Stimulated activated CD8-positive, alpha-beta memory T cell treated with anti-CD3 and anti-CD28 coated beads, Interleukin-2, amount 100 ng/mL, for 1 hour (primary cell): ENCODE measurements at regions not wholly inside any gene's neighbourhood (a gene's known extent, or its start where the extent isn't known, plus 50 kb on each side); places are given as distances from the start of the nearest gene placed in this dataset.

ENCODE experiments used
- DNase-seq, 2 donors: peaks; one replicate each; pipeline ENCODE4 v3.0.0-alpha.2; 2020; ENCODE audit warnings: low read depth in 2 of 2

DNA sequence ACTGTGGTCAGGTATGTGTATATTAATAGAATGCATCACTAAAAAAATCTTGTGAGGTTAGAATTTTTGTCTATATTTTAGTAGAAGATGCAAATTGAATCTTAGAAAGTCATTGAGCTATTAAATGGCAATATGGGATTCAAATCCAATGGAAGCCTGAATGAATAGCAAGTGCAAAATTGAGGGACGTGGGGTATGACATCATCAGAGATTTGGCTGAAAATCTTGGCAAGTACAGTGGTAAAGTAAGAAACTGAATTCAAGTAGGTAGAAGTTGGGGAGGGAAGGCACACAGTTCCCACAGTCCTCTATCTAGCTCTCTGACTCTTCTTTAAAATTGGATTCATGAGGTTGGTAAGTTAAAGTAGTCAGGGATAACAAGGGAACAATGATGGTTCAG, 97.4 kb upstream of the SSTR1 start:
- no peak for DNase-seq

DNA sequence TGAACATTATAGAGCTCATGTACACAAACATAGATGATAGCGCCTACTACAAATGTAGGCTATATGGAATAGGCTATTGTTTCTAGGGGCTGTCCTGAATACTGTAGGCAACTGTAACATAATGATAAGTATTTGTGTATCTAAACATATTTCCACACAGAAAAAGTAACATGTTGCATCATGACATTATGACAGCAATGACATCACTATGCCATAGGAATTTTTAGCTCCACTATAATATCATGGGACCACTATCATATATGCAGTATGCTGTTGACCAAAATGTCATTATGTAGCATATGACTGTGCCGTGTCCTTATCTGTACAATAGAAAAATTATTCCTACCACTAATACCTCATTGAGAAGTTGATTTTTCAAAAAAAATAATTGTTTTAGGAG, 96.7 kb upstream of the SSTR1 start:
- DNase-seq, result no peak

DNA sequence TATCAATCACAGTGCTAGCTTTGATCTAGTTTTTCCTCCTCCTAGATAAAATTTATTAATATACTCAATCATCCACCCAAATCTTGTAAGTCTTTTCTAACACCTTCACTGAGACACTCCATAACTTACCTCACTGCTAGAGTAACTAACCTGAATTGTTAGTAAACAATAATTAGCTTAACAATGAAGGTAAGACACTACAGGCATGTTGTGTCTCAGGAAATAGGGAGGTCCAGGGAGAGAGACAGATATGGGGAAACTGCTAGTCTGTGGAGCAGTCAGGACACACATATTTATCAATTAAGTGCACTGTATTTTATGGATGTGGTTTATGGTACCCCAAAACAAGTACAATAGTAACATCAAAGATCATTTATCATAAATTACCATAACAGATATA, 94.2 kb upstream of the SSTR1 start:
- no peak for DNase-seq

DNA sequence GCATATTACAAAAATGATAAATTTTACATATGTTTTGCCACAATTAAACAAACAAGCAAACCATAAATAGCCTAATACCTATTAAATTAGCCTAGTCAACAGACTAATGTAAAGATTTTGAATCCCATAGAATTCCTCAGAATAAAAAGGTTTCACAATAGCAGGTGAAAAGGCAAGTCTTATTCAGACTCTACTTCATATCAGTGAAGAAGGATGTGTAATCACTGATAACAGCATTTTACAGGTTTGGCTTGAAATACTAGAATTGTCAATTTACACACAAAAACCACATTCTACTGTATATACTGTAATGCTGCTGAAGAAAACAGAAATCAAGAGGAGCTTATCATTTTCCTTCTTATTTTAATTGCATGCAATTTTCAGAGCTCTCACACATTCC, 90.8 kb upstream of the SSTR1 start:
- no peak for DNase-seq

DNA sequence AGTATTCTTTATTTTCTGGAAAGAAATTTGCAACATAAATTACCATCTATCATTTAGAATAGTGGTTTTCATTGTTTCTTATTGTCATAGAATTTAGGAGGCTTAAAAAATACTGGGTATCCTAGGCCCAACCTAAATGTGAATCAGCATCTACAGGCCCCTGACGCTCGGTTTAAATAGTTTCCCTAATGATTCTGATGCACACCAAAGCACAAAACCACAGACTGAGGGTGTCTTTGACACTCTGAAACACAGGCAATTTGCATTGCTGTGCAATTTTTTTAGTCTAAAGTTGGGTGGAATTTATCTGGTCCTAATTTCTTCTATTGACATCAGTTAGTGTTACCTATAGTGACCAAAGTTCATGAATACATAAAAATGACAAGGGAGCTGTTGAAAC, 87.6 kb upstream of the SSTR1 start:
- DNase-seq, result no peak

DNA sequence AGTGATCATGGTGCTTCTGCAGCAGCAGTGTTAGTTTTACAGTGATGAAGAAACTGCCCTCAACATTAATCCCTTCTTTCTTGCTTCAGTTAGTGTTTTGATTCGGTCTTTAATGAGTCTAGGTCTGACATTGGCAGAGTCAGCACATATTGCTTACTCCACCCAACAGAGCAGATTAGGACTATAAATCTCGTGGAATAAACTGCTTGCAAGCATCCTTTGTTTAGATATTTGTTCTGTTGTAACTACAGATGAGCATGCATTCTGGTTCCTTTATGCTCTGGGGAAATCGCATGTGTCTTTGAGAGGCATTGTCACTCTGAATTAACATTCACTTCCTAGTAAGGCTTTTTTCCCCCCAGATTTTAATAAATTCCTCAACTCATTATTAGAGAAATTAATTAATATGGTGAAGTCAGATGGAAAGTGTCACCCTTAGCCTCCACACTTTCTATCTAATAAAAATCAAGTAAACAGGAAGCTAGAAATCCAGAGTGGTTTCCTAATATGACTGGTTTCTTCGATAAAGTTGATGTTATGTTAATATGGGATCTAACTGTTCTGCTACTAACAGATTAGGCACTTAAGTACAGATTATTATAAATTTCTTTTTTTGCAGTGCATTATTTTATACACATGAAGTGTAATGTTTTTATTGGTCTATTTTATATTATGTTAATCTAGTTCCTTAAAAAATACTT, 86.2 kb upstream of the SSTR1 start:
- DNase-seq, result no peak

DNA sequence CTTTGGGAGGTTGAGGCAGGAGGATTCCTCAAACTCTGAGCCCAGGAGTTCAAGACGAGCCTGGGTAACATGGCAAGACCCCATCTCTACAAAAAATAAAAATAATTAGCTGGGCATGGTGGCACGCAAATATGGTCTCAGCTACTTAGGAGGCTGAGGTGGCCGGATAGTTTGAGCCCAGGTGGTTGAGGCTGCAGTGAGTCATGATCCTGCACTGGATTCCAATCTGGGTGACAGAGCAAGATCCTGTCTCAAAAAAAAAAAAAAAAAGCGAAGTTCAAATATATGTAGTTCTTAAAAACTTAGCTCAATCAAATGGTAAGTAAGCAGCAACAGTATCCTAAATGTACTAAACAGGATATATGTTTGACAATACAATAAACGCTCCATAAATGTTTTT, 85.5 kb upstream of the SSTR1 start:
- DNase-seq, result no peak

DNA sequence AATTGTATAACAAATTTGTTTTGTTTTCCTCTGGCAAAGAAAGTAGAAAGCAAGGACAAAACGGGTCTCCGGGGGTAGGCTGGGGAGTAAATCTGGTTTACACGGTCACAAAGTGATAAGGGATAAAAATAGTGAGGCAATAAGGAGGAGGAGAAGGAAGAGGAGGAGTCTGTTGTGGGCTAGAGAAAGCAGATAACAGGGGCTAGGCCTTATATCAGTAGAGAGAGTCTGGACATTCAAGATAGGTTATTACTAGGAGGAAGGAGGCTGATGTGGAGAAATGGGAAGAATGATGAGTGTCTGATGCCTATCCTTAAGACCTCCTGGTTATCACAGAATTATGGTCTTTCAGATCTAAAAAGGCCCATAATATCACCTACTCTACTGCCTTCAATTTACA, 83.2 kb upstream of the SSTR1 start:
- no peak for DNase-seq

DNA sequence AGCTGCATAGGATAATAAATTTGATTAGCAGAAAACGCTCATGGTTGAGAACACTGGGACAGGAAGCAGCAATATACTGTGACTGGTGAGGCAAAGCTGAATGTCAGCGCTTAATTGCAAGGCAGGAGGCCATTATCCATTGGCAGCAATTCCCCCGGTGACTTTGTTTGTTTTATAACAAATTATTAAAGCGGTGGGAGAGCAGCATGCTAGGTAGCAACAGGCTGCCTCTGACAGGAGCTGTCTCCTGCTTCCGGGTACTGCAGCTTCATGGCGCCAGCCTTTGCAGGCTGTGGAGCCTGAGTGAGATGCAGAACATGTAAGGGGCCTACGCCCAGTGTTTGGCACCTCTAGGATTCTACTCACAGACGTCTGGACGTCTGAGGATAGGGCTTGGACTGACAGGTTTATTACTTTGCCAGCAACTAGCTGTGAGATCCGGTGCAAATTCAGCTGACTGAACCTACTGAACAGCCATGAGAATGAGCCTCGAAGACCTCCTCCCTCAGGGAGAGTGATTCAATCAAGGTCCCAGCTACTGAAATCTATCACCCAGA, 82.1 kb upstream of the SSTR1 start:
- DNase-seq, result no peak

DNA sequence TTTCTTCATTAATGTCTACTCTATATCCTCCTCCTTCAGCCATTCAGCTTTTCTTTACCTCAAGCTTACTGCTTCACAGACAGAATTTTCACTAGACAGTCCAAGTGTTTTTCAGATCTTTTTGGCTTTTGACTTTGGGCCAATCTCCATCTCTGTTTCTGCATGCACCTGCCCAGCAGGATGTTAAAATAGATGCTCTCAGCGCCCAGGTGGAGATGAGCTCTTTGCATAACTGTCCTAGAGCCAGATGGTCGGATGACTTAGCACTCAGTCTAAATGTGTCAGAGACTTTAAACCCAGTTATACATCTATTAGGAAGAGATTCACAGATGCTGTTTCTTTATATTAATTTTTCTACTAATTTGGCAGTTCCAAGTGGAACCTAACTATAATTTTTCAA, 80.3 kb upstream of the SSTR1 start:
- DNase-seq, result no peak

DNA sequence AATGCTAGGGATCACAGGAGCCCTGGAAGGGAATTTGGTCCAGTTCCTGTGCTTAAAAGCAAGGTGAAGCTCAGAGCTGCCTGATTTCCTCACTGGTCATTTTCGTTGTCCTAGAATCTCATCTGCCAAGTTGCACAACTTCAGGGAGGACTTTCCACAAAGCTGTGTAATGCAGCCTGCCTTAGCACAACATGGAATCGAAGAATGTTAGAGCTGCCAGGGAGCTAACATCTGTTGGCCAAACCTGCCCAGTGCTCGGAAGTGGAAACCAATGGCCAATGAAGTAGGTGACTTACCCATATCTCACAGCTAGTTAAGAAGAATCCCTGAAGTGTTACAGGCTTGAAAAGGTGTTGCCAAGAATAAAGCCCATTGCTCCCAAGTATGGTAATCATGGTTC, 79.9 kb upstream of the SSTR1 start:
- DNase-seq, result no peak

DNA sequence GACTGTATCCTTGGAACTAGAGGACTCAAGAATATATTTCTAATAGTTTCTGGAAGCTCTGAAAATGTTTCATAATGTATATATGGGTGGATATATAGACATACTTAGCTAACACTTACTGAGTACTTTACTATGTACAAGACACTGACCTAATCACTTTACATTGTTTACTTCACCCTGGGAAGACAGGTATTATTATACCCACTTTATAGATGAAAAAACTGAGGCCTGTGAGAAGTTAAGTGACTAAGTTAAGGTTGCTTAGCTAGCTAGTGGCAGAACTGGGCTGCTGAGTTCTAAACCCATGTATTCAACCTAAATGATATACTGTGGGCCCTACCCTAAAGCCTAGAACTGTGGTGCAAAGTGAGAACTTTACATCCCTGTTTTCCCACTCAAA, 79.1 kb upstream of the SSTR1 start:
- DNase-seq, result no peak

DNA sequence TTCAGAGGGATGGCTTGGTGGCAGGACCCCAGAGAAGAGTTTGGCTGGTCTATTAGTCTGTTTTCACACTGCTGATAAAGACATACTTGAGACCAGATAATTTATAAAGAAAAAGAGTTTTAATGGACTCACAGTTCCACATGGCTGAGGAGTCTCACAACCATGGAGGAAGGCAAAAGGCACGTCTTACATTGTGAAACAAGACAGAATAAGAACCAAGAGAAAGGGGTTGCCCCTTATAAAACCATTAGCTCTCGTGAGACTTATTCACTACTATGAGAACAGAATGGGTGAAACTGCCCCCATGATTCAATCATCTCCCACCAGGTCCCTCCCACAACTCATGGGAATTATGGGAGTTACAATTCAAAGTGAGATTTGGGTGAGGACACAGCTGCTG, 78.5 kb upstream of the SSTR1 start:
- DNase-seq, result no peak

DNA sequence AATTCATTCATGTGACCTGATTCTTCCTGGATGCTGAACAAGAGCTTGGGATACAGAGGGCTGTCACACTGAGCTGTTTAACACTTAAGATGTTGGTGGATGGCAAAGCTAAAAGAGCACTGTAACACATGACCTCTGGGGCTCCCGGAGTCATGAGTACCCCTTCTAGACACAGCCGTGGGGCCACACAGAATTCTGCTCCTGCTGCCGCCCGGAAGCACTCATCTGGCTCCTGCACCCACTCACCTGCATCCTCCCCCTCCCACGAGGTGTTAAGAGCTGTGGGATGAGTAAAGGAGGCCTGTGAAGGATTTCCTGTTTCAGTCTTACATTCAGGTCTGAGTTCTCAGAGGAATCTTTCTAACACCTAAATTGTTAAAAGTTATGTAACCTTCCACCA, 78.0 kb upstream of the SSTR1 start:
- DNase-seq, result no peak

DNA sequence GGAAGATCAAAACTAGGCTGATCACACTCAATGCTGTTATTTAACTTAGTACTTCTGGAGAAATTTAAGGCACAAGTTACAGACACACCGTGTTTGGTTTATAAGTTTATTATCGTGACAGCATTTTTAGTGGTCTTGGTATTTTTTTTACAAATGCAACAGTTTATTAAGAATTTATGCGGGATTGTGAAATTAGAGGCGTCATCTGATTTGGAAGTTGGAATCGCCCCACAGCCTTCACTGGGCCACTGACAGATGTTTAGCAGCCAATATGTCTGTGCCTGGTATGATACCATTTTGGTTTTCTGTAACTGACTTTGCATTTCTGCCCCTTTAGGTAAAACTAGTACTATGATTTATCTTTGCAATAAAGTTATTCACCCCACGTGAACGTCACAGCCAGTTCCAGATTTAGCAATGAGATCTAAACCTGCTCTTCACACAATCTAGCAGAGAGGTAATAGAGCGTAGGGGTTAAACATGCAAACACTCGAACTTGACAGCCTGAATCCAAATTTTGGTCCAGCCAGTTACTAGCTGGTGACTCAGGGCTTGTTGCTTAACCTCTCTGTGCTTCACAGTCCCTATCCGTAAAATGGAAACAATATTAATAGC, 73.2 kb upstream of the SSTR1 start:
- no peak for DNase-seq

DNA sequence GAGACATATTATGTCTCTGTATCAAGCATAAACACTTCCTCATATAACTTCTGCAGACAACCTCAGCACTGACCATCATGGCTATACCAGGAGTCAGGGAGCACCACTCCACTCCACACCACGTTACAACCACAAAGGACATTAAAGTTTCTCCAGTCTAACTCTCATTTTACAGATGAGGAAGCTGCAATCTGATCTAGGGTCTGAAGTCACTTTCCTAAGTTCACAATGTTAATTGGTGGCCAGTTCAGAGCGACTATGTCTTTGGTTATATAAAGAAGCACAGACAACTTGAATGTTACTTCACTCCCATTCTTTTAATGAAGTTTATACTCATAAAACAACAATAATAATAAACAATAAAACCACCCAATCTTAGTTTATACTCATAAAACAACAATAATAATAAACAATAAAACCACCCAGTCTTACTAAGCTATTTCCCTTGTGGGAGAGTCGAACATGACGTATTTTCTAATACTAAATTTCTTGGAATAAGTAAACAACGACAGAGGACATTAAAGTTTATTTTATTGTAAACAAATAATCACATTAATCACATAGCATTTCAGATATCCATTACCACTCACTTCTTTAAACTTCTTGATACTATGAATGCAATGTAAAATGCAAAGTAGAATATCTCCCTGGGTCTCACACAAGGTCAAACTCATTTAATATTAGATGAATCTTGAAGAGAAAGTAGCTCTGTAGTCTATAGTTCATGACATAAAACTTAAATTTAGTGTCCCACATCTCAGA, 72.4 kb upstream of the SSTR1 start:
- DNase-seq, result no peak

DNA sequence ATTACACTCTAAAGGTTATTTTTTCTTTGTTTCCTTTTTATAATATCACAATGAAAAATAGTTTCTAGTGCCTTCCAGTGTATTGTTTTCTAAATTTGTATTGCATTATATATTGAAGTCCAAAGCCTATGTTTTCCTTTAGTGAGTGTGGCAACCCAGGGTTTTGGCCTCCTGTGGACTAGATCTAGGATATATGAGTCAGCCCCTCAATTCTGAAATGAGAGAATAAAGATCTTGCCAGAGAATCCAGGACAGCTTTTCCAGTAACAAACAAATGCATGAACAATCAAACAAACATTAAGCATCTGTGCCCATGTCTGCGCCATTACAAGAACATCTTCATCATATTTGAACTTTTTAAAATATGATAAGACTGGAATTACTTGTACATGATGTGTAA, 70.7 kb upstream of the SSTR1 start:
- no peak for DNase-seq

DNA sequence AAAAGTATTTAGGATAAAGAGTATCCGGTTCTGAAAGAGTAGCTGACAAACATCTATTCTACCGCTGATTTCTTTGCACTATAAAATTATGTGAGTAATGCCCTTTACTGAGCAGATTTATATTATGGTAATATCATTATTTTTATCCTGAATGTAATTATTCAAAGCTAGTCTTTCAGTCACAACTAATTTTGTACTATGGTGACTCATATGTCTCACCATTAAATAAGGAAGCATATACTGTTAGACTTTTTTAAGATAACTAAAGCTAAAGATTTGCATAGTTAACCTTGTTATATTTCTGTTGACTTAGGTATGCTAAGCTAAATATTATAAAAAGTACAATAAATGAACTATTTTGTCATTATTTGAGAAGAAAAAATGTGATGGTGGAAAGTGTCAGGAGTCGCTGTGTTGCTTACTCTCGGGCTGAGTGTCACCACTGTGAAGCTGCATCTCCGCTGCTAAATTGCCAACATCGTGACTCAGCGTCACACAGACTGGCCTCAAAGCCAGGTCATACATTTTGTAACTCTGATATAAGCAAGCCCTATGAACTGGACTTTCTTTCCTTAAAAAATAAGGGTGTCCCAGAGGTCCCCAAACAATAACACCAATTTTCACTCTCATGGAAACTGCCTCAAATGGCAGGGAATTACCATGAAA, 69.1 kb upstream of the SSTR1 start:
- DNase-seq, result no peak

DNA sequence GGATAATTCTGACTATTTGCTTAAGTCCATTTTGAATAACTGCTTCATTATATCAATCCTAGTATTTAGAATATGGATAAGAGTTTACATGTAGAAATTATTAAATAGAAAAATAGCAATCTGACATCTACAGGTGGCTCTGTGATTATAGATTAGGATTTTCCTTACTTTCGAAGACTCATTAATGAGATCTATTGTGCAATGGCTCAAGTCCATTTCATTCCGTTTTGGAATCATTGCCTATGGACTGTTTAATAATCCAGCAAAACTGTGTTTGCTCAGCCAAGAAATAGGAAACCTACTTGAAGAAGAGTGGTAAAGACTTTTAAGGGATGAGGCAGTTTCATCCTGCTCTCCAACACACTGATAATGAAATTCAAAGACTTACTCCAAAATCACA, 67.8 kb upstream of the SSTR1 start:
- DNase-seq, result no peak

DNA sequence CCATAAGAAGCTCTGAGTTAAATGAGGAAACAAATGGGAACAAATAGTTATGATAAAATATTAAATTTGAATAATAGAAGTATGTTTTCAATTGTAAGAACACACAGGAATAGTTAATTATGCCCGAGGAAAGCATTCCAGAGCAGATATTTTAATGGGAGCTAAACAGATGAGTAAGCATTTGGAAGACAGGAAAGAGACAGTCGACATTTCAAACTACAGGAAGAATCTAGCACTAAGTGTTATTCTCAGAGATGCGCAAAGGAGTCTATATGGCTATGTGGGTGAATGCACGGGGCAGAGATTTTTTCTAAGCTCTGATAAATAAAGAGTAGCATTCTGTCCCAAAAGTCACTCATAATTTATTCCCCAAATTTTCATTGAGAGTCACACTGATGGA, 64.5 kb upstream of the SSTR1 start:
- DNase-seq, result no peak

DNA sequence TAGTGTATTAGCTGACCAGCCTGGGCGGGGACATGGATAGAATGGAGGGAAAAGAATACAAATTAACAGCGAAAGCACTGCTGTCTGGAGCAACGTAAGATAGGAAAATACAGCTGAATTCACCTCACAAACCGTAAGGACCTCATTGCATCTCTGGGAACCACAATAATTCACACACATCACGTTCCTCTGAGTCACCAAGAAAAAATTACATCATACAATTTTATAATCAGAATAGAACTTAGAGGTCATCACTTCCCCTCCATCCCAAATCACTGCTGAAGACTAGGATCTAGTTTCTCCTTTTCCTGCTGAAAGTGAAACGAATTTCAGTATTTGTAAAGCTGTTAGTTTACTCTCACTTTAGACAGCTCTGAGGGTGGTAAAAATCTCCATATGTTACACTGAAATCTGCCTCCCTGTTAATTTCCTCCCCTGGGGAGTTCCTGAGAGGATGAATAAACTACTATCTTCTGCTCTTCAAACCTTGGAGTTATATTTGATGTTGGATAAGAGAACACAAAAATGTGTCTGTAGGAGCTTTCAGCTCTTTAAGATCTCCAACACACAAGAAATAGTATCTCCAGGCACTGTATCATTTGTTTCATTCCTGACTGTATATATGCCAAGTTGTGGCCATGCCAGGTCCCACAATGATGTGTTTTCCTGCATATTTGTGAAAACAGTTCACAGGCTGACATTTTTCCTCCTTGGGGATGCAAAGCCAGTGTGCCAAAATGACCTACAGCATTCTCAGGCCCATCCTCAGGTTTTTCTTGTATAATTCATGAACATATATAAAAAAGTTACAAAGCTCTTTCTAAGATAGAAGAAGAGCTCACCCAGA, 63.8 kb upstream of the SSTR1 start:
- no peak for DNase-seq

DNA sequence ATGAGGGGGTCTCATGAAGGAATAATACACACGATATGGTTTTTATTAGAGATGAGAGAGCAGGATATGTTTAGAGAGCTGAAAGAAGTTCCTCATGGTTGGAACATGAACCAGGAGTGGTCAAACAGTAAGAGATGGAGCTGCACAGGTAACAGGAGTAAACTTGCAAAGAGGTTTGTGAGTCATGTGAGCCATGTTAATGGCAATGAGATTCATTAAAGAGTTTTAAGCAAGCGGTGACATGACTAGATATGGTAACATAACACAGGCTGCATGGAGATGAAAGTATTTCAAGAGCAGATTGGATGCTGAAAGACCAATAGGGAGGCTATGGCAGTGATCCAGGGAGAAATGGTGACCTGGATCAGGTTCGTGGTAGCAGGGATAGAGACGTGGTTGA, 62.6 kb upstream of the SSTR1 start:
- DNase-seq, result no peak
